ENCODE measurements at regions not wholly inside any gene's neighbourhood (a gene's known extent, or its start where the extent isn't known, plus 50 kb on each side); places are given as distances from the start of the nearest gene placed in this dataset.

- Histone ChIP-seq H3K4me2 (ENCODE audit: low read length) (no peak overlapping the region), H4K20me1 (ENCODE audit: insufficient read depth, low read length) (no peaks in the 10 kb centered on the region), H3K4me1 (ENCODE audit: insufficient read depth, low read length, poor library complexity, severe bottlenecking) (no peaks in the 10 kb centered on the region), H3K4me3 (ENCODE audit: low read depth, low read length, poor library complexity, severe bottlenecking) (no peak overlapping the region), H2AFZ (ENCODE audit: low read length) (no peak overlapping the region), H3K9me3 (ENCODE audit: low read length) (no peaks in the 10 kb centered on the region), H3K36me3 (ENCODE audit: insufficient read depth, low read length) (no peaks in the 10 kb centered on the region), H3K79me2 (ENCODE audit: insufficient read depth, low read depth, low read length) (no peaks in the 10 kb centered on the region), H3K27ac (ENCODE audit: low read depth, low read length, poor library complexity, severe bottlenecking) (no peak overlapping the region), H3K9me2 (ENCODE audit: insufficient read depth, low read length) (no peaks in the 10 kb centered on the region)
- ChIA-PET CTCF (ENCODE audit: unreplicated experiment) (no interaction called here), POLR2A (interaction anchor here (0.7 to 0.9 kb wide), 2 partner anchors 10 to 223 kb away, joined by 3 read pairs; no protein-coding TSS in a partner anchor)
- BruUV-seq (replicated peaks): no TSS peak
- DNase-seq (ENCODE audit: low spot score): no peak
- no peak for TF ChIP-seq CTCF (conservative IDR thresholded peaks at IDR 0.05; ENCODE audit: low read length)
- TF ChIP-seq EZH2phosphoT487 (IDR thresholded peaks at IDR 0.05; ENCODE audit: borderline replicate concordance, low read depth, low read length): no peak
- intact Hi-C loops (cut with micrococcal nuclease; ENCODE audit: unreplicated experiment): no loop called here
Measured at GRCh38 chr11:81915045-81915444, 818.6 kb downstream of the FAM181B start.

GRCh38 chr11:81913793-81914192 lies 819.9 kb downstream of the FAM181B start:
- ChIA-PET POLR2A (no interaction called here), CTCF (ENCODE audit: unreplicated experiment) (no interaction called here)
- Histone ChIP-seq H3K4me3 (ENCODE audit: low read depth, low read length, poor library complexity, severe bottlenecking) (no peak overlapping the region), H4K20me1 (ENCODE audit: insufficient read depth, low read length) (no peaks in the 10 kb centered on the region), H2AFZ (ENCODE audit: low read length) (no peak overlapping the region), H3K36me3 (ENCODE audit: insufficient read depth, low read length) (no peaks in the 10 kb centered on the region), H3K4me1 (ENCODE audit: insufficient read depth, low read length, poor library complexity, severe bottlenecking) (no peaks in the 10 kb centered on the region), H3K4me2 (ENCODE audit: low read length) (no peak overlapping the region), H3K27ac (ENCODE audit: low read depth, low read length, poor library complexity, severe bottlenecking) (no peak overlapping the region), H3K9me2 (ENCODE audit: insufficient read depth, low read length) (no peaks in the 10 kb centered on the region), H3K79me2 (ENCODE audit: insufficient read depth, low read depth, low read length) (no peaks in the 10 kb centered on the region), H3K9me3 (ENCODE audit: low read length) (no peaks in the 10 kb centered on the region)
- TF ChIP-seq CTCF (conservative IDR thresholded peaks at IDR 0.05; ENCODE audit: low read length) (no peak), EZH2phosphoT487 (IDR thresholded peaks at IDR 0.05; ENCODE audit: borderline replicate concordance, low read depth, low read length) (no peak)
- intact Hi-C loops (cut with micrococcal nuclease; ENCODE audit: unreplicated experiment): no loop called here
- BruUV-seq (replicated peaks): no TSS peak
- no peak for DNase-seq (ENCODE audit: low spot score)

GRCh38 chr11:81907996-81908395 lies 825.7 kb downstream of the FAM181B start:
- Histone ChIP-seq H3K9me2 (ENCODE audit: insufficient read depth, low read length) (no peaks in the 10 kb centered on the region), H3K4me2 (ENCODE audit: low read length) (no peak overlapping the region), H3K79me2 (ENCODE audit: insufficient read depth, low read depth, low read length) (no peaks in the 10 kb centered on the region), H3K36me3 (ENCODE audit: insufficient read depth, low read length) (no peaks in the 10 kb centered on the region), H3K4me3 (ENCODE audit: low read depth, low read length, poor library complexity, severe bottlenecking) (no peak overlapping the region), H3K4me1 (ENCODE audit: insufficient read depth, low read length, poor library complexity, severe bottlenecking) (no peaks in the 10 kb centered on the region), H3K9me3 (ENCODE audit: low read length) (no peaks in the 10 kb centered on the region), H3K27ac (ENCODE audit: low read depth, low read length, poor library complexity, severe bottlenecking) (no peak overlapping the region), H2AFZ (ENCODE audit: low read length) (no peak overlapping the region), H4K20me1 (ENCODE audit: insufficient read depth, low read length) (no peaks in the 10 kb centered on the region)
- no TSS peak for BruUV-seq (replicated peaks)
- no peak for TF ChIP-seq CTCF (conservative IDR thresholded peaks at IDR 0.05; ENCODE audit: low read length)
- TF ChIP-seq EZH2phosphoT487 (IDR thresholded peaks at IDR 0.05; ENCODE audit: borderline replicate concordance, low read depth, low read length): no peak
- intact Hi-C loops (cut with micrococcal nuclease; ENCODE audit: unreplicated experiment): no loop called here
- ChIA-PET POLR2A (interaction anchor here (0.6 kb wide), 1 partner anchor 410 kb away, joined by 3 read pairs; no protein-coding TSS in a partner anchor), CTCF (ENCODE audit: unreplicated experiment) (no interaction called here)
- DNase-seq (ENCODE audit: low spot score): no peak
